ENCODE measurements at regions not wholly inside any gene's neighbourhood (a gene's known extent, or its start where the extent isn't known, plus 50 kb on each side); places are given as distances from the start of the nearest gene placed in this dataset.
A peak's percentile ranks its signal among the peaks of the same experiment; 100 is the strongest.
"Not testable (repeated sequence)": the region's sequence is repeated elsewhere in the genome, so short reads cannot be mapped to it uniquely, and the experiment has no call there.

- DNase-seq (ENCODE audit: low read depth in 2 of 2), result peak in 1 of 2 donors; percentile 33
- no peak for TF ChIP-seq CTCF (IDR thresholded peaks at IDR 0.05; ENCODE audit: low read depth, low read length)
- no peak overlapping the region for H3K4me3 ChIP-seq (replicated peaks in 1 of 2; ENCODE audit: low read depth in 2 of 2, low read length in 2 of 2)
Observed at GRCh38 chr1:94660994-94661393, 119.4 kb upstream of the F3 start.

GRCh38 chr1:94660258-94660657 is 118.7 kb upstream of the F3 start:
- H3K4me3 ChIP-seq (replicated peaks in 1 of 2; ENCODE audit: low read depth in 2 of 2, low read length in 2 of 2), result no peak overlapping the region
- no peak for DNase-seq (ENCODE audit: low read depth in 2 of 2)
- TF ChIP-seq CTCF (IDR thresholded peaks at IDR 0.05; ENCODE audit: low read depth, low read length), result no peak

- DNase-seq (ENCODE audit: low read depth in 2 of 2), result not testable (repeated sequence)
Observed at GRCh38 chr1:94659202-94659601, 117.6 kb upstream of the F3 start.

GRCh38 chr1:94658221-94658620 is 116.7 kb upstream of the F3 start:
- no peak for TF ChIP-seq CTCF (IDR thresholded peaks at IDR 0.05; ENCODE audit: low read depth, low read length)
- no peak overlapping the region for H3K4me3 ChIP-seq (replicated peaks in 1 of 2; ENCODE audit: low read depth in 2 of 2, low read length in 2 of 2)
- peak; percentile 77 to 85 for DNase-seq (ENCODE audit: low read depth in 2 of 2)

More at GRCh38 chr1:94659202-94659601, 117.6 kb upstream of the F3 start:
- not testable (repeated sequence) for H3K4me3 ChIP-seq (replicated peaks in 1 of 2; ENCODE audit: low read depth in 2 of 2, low read length in 2 of 2)

GRCh38 chr1:94657776-94658175 is 116.2 kb upstream of the F3 start:
- not testable (repeated sequence) for DNase-seq (ENCODE audit: low read depth in 2 of 2); H3K4me3 ChIP-seq (replicated peaks in 1 of 2; ENCODE audit: low read depth in 2 of 2, low read length in 2 of 2)

- no peak overlapping the region for H3K4me3 ChIP-seq (replicated peaks in 1 of 2; ENCODE audit: low read depth in 2 of 2, low read length in 2 of 2)
- no peak for DNase-seq (ENCODE audit: low read depth in 2 of 2)
- no peak for TF ChIP-seq CTCF (IDR thresholded peaks at IDR 0.05; ENCODE audit: low read depth, low read length)
Observed at GRCh38 chr1:94656967-94657366, 115.4 kb upstream of the F3 start.

GRCh38 chr1:94654919-94655318 is 113.4 kb upstream of the F3 start:
- H3K4me3 ChIP-seq (replicated peaks in 1 of 2; ENCODE audit: low read depth in 2 of 2, low read length in 2 of 2), result no peak overlapping the region
- TF ChIP-seq CTCF (IDR thresholded peaks at IDR 0.05; ENCODE audit: low read depth, low read length), result no peak
- no peak for DNase-seq (ENCODE audit: low read depth in 2 of 2)

GRCh38 chr1:94654459-94654858 is 112.9 kb upstream of the F3 start:
- TF ChIP-seq CTCF (IDR thresholded peaks at IDR 0.05; ENCODE audit: low read depth, low read length), result no peak
- DNase-seq (ENCODE audit: low read depth in 2 of 2), result no peak
- H3K4me3 ChIP-seq (replicated peaks in 1 of 2; ENCODE audit: low read depth in 2 of 2, low read length in 2 of 2), result no peak overlapping the region
